ENCODE measurements at regions not wholly inside any gene's neighbourhood (a gene's known extent, or its start where the extent isn't known, plus 50 kb on each side); places are given as distances from the start of the nearest gene placed in this dataset.

- no peak for TF ChIP-seq CTCF (IDR thresholded peaks at IDR 0.05)
- TF ChIP-seq POLR2A (IDR thresholded peaks at IDR 0.05) = no peak
- no peak for TF ChIP-seq POLR2AphosphoS5 (IDR thresholded peaks at IDR 0.05)
These were observed 361.7 kb downstream of the INSC start for GRCh38 chr11:15476371-15476917.

Measured in breast epithelium (tissue), 3 donors.